IMR-90 (cell line): ENCODE measurements at regions not wholly inside any gene's neighbourhood (a gene's known extent, or its start where the extent isn't known, plus 50 kb on each side); places are given as distances from the start of the nearest gene placed in this dataset.

ENCODE experiments used
- BHLHE40 ChIP-seq: fragments of 150-350 bp; IDR thresholded peaks from 2 replicates; pipeline ENCODE4 v1.6.1; 2016; ENCODE audit warnings: mild to moderate bottlenecking, low read depth, low read length
- CEBPB ChIP-seq: IDR thresholded peaks from 2 replicates; pipeline ENCODE4 v1.6.1; 2012; ENCODE audit warnings: low read depth, low read length, improper control_type of control experiment
- CHD1 ChIP-seq: IDR thresholded peaks from 2 replicates; pipeline ENCODE4 v1.6.1; 2012; ENCODE audit warnings: low read depth, low read length, improper control_type of control experiment
- CTCF ChIP-seq: conservative IDR thresholded peaks from 2 replicates; pipeline ENCODE4 v1.5.1; 2012; ENCODE audit warnings: mild to moderate bottlenecking, low read depth, low read length, improper control_type of control experiment
- MAZ ChIP-seq: IDR thresholded peaks from 2 replicates; pipeline ENCODE4 v1.6.1; 2012; ENCODE audit warnings: low read depth, mild to moderate bottlenecking, low read length, improper control_type of control experiment, moderate library complexity, borderline replicate concordance
- MXI1 ChIP-seq: IDR thresholded peaks from 2 replicates; pipeline ENCODE4 v1.6.1; 2012; ENCODE audit warnings: low read depth, mild to moderate bottlenecking, low read length, moderate library complexity, borderline replicate concordance
- NFE2L2 ChIP-seq: fragments of 150-350 bp; IDR thresholded peaks from 2 replicates; pipeline ENCODE4 v1.6.1; 2016; ENCODE audit warnings: low read depth, mild to moderate bottlenecking, low read length
- POLR2A ChIP-seq: IDR thresholded peaks from 2 replicates; pipeline ENCODE4 v1.6.1; 2012; ENCODE audit warnings: mild to moderate bottlenecking, low read depth, low read length
- RAD21 ChIP-seq: IDR thresholded peaks from 2 replicates; pipeline ENCODE4 v1.6.1; 2012; ENCODE audit warnings: low read length, improper control_type of control experiment
- RFX5 ChIP-seq: IDR thresholded peaks from 2 replicates; pipeline ENCODE4 v1.8.0; 2012; ENCODE audit warnings: low read depth, mild to moderate bottlenecking, low read length, moderate library complexity
- SMC3 ChIP-seq: fragments of 150-350 bp; IDR thresholded peaks from 2 replicates; pipeline ENCODE4 v1.6.1; 2016; ENCODE audit warnings: low read depth, mild to moderate bottlenecking, antibody characterized with exemption, low read length, moderate library complexity
- TF ChIP-seq, protein P1 (sequence below): fragments of 150-350 bp; IDR thresholded peaks from 2 replicates; pipeline ENCODE4 v1.6.1; 2017; ENCODE audit warnings: mild to moderate bottlenecking, antibody characterized with exemption, low read length, low read depth
- TF ChIP-seq, protein P2 (sequence below): fragments of 150-350 bp; IDR thresholded peaks from 2 replicates; pipeline ENCODE4 v1.6.1; 2016; ENCODE audit warnings: low read depth, mild to moderate bottlenecking, low read length, moderate library complexity, borderline replicate concordance

DNA sequence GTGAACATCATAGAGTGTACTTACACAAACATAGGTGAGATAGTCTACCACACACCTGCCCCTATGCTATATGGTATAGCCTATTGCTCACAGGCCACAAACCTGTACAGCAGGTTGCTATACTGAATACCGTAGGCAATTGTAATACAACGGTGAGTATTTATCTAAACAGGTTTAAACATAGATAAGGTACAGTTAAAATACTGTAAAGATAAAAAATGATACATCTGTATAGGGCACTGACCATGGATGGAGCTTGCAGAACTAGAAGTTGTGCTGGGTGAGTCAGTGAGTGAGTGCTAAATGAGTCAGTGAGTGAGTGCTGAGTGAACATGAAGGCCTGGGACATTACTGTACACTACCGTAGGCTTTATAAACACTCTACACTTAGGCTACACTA is 267.0 kb upstream of the HS6ST1 start:
- TF ChIP-seq CTCF (no peak), POLR2A (no peak), RAD21 (peak; percentile 7), CEBPB (0 out of 2 replicates have a peak, but pooled peaks have one; percentile 23), BHLHE40 (peak; percentile 60; the same call in 1 of the 2 replicates), NFE2L2 (no peak), MAZ (no peak), MXI1 (no peak), RFX5 (no peak), SMC3 (no peak; the same call in 1 of the 2 replicates), CHD1 (no peak)
- TF ChIP-seq, protein P1, sequence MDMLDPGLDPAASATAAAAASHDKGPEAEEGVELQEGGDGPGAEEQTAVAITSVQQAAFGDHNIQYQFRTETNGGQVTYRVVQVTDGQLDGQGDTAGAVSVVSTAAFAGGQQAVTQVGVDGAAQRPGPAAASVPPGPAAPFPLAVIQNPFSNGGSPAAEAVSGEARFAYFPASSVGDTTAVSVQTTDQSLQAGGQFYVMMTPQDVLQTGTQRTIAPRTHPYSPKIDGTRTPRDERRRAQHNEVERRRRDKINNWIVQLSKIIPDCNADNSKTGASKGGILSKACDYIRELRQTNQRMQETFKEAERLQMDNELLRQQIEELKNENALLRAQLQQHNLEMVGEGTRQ = no peak
- TF ChIP-seq, protein P2, sequence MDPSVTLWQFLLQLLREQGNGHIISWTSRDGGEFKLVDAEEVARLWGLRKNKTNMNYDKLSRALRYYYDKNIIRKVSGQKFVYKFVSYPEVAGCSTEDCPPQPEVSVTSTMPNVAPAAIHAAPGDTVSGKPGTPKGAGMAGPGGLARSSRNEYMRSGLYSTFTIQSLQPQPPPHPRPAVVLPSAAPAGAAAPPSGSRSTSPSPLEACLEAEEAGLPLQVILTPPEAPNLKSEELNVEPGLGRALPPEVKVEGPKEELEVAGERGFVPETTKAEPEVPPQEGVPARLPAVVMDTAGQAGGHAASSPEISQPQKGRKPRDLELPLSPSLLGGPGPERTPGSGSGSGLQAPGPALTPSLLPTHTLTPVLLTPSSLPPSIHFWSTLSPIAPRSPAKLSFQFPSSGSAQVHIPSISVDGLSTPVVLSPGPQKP = no peak
